Peyer's patch (tissue), 4 donors: ENCODE measurements at regions not wholly inside any gene's neighbourhood (a gene's known extent, or its start where the extent isn't known, plus 50 kb on each side); places are given as distances from the start of the nearest gene placed in this dataset.

ENCODE experiments used
- POLR2A ChIP-seq, 2 donors: fragments of 450-650 bp; IDR thresholded peaks; one replicate each; pipeline ENCODE4 v1.5.1; 2017; ENCODE audit warnings: antibody characterized with exemption in 2 of 2, mild to moderate bottlenecking in 2 of 2, moderate library complexity in 2 of 2
- TF ChIP-seq, protein P1 (sequence below), 6 experiments: fragments of 450-650 bp in 4 of 6; fragments of 200-600 bp in 2 of 6; sonication (generic) in 1 of 6; IDR thresholded peaks; one replicate each; pipeline ENCODE4 v1.5.1; 2017 to 2019; ENCODE audit warnings: antibody characterized with exemption in 6 of 6, mild to moderate bottlenecking in 3 of 6, moderate library complexity in 1 of 6

DNA sequence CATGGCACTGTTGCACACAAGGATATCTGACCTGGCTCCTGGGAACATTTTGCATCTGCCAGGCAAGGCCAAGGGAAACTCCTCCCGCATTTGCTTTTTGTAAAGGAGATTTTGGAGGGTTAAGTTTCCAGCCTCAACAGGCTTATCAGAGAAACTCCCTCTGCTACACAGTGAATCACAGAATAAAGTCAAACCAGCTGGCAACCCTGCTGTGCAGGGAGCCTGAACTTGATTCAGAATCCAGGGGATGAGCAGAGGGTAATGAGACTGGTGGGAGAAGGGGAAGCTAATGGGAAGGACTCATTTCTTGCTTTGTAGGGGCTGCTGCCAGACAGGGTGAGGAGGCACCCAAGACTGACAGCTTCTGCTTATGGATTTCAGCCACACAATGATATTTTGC is 185.3 kb upstream of the ISX start:
- no peak for TF ChIP-seq POLR2A (IDR thresholded peaks at IDR 0.05)
- TF ChIP-seq, protein P1, sequence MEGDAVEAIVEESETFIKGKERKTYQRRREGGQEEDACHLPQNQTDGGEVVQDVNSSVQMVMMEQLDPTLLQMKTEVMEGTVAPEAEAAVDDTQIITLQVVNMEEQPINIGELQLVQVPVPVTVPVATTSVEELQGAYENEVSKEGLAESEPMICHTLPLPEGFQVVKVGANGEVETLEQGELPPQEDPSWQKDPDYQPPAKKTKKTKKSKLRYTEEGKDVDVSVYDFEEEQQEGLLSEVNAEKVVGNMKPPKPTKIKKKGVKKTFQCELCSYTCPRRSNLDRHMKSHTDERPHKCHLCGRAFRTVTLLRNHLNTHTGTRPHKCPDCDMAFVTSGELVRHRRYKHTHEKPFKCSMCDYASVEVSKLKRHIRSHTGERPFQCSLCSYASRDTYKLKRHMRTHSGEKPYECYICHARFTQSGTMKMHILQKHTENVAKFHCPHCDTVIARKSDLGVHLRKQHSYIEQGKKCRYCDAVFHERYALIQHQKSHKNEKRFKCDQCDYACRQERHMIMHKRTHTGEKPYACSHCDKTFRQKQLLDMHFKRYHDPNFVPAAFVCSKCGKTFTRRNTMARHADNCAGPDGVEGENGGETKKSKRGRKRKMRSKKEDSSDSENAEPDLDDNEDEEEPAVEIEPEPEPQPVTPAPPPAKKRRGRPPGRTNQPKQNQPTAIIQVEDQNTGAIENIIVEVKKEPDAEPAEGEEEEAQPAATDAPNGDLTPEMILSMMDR (IDR thresholded peaks at IDR 0.05): no peak
